ENCODE measurements at regions not wholly inside any gene's neighbourhood (a gene's known extent, or its start where the extent isn't known, plus 50 kb on each side); places are given as distances from the start of the nearest gene placed in this dataset.
A peak's percentile ranks its signal among the peaks of the same experiment; 100 is the strongest.

DNA sequence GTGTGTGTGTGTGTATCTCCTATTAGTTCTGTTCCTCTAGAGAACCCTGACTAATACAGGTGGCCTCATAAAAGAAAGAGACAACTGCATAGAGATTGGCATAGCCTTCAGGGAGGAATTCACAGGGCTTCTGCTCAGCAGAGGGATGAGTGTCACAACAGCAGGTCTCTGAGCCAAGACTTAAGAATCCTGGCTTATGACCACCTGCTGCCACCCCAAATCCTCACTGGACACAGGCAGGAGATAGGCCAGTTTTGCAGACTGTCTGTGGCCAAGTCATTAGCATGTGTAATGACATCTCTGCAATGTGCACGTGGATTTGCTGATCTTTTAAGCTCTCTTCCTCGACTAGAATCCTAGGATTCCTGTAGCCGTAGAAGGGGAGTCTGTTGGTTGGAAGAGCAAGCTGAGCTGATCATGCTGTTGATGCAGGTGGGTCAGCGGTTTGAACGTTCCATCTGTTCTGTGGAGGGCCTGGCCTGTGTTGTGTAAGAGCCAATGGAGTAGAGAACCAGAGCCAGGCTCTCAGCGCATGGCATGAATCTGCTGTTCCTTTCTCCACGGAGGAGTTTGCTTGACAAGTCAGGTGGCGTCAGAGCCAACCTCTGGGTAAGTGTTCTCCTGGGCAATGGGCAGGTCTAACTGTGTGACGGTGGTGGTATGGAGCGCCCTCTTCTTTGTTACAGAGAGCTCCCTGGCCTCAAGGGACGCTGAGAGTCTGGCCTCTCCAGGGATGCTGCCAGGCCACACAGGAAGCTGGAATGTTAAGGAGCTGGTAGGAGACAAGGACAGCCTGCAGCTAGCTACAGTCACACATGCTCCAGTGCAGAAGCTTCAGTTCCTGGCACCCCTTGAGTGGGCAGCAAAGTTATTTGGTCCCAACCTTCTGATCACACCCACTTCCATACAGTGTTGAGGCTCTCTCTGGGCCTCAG is 503.1 kb downstream of the FOXO1 start:
- no peak overlapping the region for H3K4me3 ChIP-seq
- H3K36me3 ChIP-seq (replicated peaks; ENCODE audit: insufficient read depth, low read depth): no peaks in the 10 kb centered on the region

GRCh38 chr13:40164133-40164532 is 502.3 kb downstream of the FOXO1 start:
- Histone ChIP-seq H3K27ac (no peak overlapping the region), H4K20me1 (ENCODE audit: insufficient read depth, poor library complexity, severe bottlenecking) (no peaks in the 10 kb centered on the region), H2AFZ (no peak overlapping the region), H3K4me3 (no peak overlapping the region), H3K4me2 (no peak overlapping the region), H3K4me1 (ENCODE audit: insufficient read depth) (peaks cover 8% of the 10 kb centered on the region), H3K9me3 (ENCODE audit: low read depth) (no peaks in the 10 kb centered on the region), H3K36me3 (replicated peaks; ENCODE audit: insufficient read depth, low read depth) (no peaks in the 10 kb centered on the region), H3K79me2 (no peaks in the 10 kb centered on the region), H3K27me3 (peaks cover 4% of the 10 kb centered on the region), H3K9me2 (replicated peaks; ENCODE audit: insufficient read depth) (no peaks in the 10 kb centered on the region)
- 73% methylated on average over 3 of the region's 3 CpGs for WGBS (ENCODE audit: low lambda C conversion rate, missing lambda C conversion rate)
- TF ChIP-seq EZH2phosphoT487 (IDR thresholded peaks at IDR 0.05; ENCODE audit: low read depth, severe bottlenecking, unreplicated experiment) (no peak), CTCF (IDR thresholded peaks at IDR 0.05; ENCODE audit: poor library complexity) (no peak), EZH2 (IDR thresholded peaks at IDR 0.05; ENCODE audit: borderline replicate concordance) (no peak)
- DNase-seq (ENCODE audit: low spot score): peak; percentile 36

More for the DNA sequence above, 503.1 kb downstream of the FOXO1 start:
- Histone ChIP-seq H3K4me1 (ENCODE audit: insufficient read depth) (peaks cover 8% of the 10 kb centered on the region), H4K20me1 (ENCODE audit: insufficient read depth, poor library complexity, severe bottlenecking) (no peaks in the 10 kb centered on the region), H3K27me3 (no peaks in the 10 kb centered on the region), H3K4me2 (no peak overlapping the region), H2AFZ (no peak overlapping the region), H3K9me2 (replicated peaks; ENCODE audit: insufficient read depth) (no peaks in the 10 kb centered on the region), H3K27ac (no peak overlapping the region), H3K79me2 (no peaks in the 10 kb centered on the region), H3K9me3 (ENCODE audit: low read depth) (no peaks in the 10 kb centered on the region)
- 83% methylated on average over 11 of the region's 11 CpGs for WGBS (ENCODE audit: low lambda C conversion rate, missing lambda C conversion rate)
- TF ChIP-seq EZH2 (IDR thresholded peaks at IDR 0.05; ENCODE audit: borderline replicate concordance) (no peak), EZH2phosphoT487 (IDR thresholded peaks at IDR 0.05; ENCODE audit: low read depth, severe bottlenecking, unreplicated experiment) (no peak), CTCF (IDR thresholded peaks at IDR 0.05; ENCODE audit: poor library complexity) (no peak)
- no peak for DNase-seq (ENCODE audit: low spot score)

- H3K9me3 ChIP-seq (ENCODE audit: low read depth): no peaks in the 10 kb centered on the region
- H3K79me2 ChIP-seq: no peaks in the 10 kb centered on the region
- no peak for DNase-seq (ENCODE audit: low spot score)
- no peak overlapping the region for H3K4me2 ChIP-seq
- TF ChIP-seq CTCF (IDR thresholded peaks at IDR 0.05; ENCODE audit: poor library complexity) (no peak), EZH2phosphoT487 (IDR thresholded peaks at IDR 0.05; ENCODE audit: low read depth, severe bottlenecking, unreplicated experiment) (peak; percentile 99), EZH2 (IDR thresholded peaks at IDR 0.05; ENCODE audit: borderline replicate concordance) (no peak)
- H3K4me1 ChIP-seq (ENCODE audit: insufficient read depth): peaks cover 8% of the 10 kb centered on the region
- 26% methylated on average over 2 of the region's 2 CpGs for WGBS (ENCODE audit: low lambda C conversion rate, missing lambda C conversion rate)
- H4K20me1 ChIP-seq (ENCODE audit: insufficient read depth, poor library complexity, severe bottlenecking): no peaks in the 10 kb centered on the region
- H3K36me3 ChIP-seq (replicated peaks; ENCODE audit: insufficient read depth, low read depth): no peaks in the 10 kb centered on the region
- no peak overlapping the region for H3K27ac ChIP-seq
- peaks cover 12% of the 10 kb centered on the region for H3K27me3 ChIP-seq
- no peak overlapping the region for H2AFZ ChIP-seq
- no peaks in the 10 kb centered on the region for H3K9me2 ChIP-seq (replicated peaks; ENCODE audit: insufficient read depth)
- no peak overlapping the region for H3K4me3 ChIP-seq
Observed at GRCh38 chr13:40165316-40165932, 501.0 kb downstream of the FOXO1 start.
